ENCODE measurements at regions not wholly inside any gene's neighbourhood (a gene's known extent, or its start where the extent isn't known, plus 50 kb on each side); places are given as distances from the start of the nearest gene placed in this dataset.

DNA sequence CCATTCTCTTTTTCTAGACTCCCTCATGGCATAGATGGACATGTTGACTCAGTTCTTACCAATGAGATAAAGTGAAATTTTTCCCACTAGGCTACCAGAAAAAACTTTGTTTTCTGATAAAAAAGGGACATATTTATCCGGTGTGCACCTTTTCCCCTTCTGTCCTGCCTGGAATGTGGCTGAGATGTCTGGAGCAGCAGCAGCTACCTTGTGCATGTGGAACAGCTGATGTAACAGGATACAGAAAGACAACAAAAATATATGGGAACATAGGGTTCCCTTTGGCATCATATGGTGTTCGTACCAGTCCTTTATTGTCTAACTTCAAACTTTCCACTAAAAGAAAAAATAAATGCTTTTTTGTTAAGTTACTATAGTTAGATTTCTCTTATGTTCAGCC lies 460.2 kb upstream of the HS6ST1 start:
- Mint-ChIP-seq H3K27ac (no peak overlapping the region), H3K9me3 (peaks cover 8% of the 10 kb centered on the region), H3K36me3 (no peaks in the 10 kb centered on the region), H3K4me1 (no peaks in the 10 kb centered on the region), H3K4me3 (no peak overlapping the region), H3K27me3 (ENCODE audit: low read depth) (no peaks in the 10 kb centered on the region)
- TF ChIP-seq GTF2I (CRISPR knock-in tag; conservative IDR thresholded peaks at IDR 0.05) (0 out of 2 replicates have a peak, but pooled peaks have one; percentile 28), PRRX2 (CRISPR knock-in tag; IDR thresholded peaks at IDR 0.05) (no peak)
- POLR2A ChIA-PET, result interaction anchor here (0.5 kb wide), 1 partner anchor 1026 kb away, joined by 3 read pairs; no protein-coding TSS in a partner anchor
- CTCF ChIA-PET, result no interaction called here
- ATAC-seq (no peak), DNase-seq (ENCODE audit: low spot score) (no peak)

DNA sequence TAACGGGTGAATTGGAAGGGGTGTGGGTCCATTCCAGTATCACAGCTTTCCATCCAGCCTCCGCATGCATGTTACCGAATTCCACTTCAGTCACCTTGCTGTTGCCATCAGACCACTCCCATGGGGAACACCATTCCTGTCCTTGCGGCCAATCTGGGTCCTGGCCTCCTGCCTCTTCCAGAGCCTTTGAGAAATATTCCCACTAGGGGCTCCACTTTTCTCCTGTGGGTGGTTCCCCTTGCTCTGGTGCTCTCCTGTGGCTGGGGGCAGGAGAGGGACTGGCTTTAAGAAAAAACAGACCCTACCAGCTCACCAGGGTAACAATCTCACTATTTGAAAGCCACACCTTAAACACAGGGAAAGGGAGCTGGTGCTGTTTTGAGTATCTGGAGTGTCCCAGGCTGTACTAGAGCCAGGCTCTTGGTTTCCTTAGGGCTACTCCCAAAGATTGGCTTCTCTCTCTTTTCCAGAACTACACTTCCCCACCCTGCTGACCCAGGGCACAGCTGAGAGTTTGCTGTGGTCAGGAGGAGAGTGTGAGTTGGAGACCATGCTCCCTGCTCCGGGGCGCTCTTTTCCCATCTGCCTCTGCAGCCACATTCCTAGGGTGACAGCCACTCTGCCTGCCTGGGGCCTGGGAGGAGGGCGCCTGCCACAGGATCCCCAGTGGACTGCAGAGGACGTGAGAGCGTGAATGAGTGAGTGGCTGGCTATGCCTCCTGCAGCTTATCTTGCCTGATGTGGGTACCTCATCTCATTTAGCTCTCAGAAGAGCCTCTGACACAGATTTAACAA lies 460.8 kb upstream of the HS6ST1 start:
- CTCF ChIA-PET, result interaction anchor here (0.5 kb wide), 1 partner anchor 91 kb away, joined by 3 read pairs; no protein-coding TSS in a partner anchor
- POLR2A ChIA-PET, result no interaction called here
- no peak for DNase-seq (ENCODE audit: low spot score)

DNA sequence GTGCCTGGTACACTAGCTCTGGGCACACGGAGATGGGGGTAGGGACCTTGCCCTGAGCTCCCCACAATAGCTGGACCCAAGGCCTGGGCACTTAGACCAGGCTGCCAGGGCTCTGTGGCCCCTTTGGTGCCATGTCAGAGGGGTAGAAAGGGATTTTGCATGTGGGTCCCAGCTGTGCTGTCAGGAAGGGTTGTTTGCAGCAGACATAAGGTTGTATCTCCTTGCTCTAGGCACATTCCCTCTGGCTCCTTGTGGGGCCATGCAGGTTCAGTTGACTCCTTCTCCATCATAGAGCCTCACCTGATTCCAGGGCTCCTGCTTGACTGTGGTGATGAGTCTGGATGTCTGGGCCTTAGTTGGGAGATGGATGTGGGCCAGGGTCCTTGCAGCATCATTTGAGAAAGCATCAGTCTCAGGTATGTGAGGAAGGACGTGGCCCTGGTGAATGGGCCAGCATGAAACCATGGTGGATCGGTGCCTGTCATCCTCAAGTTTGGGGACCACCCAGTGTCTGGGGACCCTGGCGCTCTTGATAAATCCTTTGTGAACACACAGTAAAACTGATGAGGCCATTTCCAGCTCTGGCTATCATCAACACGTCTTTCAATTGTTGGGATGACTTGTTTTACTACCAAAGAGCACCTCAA lies 461.9 kb upstream of the HS6ST1 start:
- H3K4me3 Mint-ChIP-seq, result no peak overlapping the region
- TF ChIP-seq, protein P1, sequence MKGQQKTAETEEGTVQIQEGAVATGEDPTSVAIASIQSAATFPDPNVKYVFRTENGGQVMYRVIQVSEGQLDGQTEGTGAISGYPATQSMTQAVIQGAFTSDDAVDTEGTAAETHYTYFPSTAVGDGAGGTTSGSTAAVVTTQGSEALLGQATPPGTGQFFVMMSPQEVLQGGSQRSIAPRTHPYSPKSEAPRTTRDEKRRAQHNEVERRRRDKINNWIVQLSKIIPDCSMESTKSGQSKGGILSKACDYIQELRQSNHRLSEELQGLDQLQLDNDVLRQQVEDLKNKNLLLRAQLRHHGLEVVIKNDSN (CRISPR knock-in tag; IDR thresholded peaks at IDR 0.05), result no peak
- TF ChIP-seq SOX15 (CRISPR knock-in tag; IDR thresholded peaks at IDR 0.05) (no peak), MYBL2 (CRISPR knock-in tag; IDR thresholded peaks at IDR 0.05) (no peak), GRHL2 (CRISPR knock-in tag; IDR thresholded peaks at IDR 0.05; ENCODE audit: insufficient replicate concordance, severe bottlenecking) (no peak), TEAD4 (CRISPR knock-in tag; IDR thresholded peaks at IDR 0.05) (no peak), RORB (CRISPR knock-in tag; IDR thresholded peaks at IDR 0.05) (no peak)
- no peak overlapping the region for H3K27ac Mint-ChIP-seq
- H3K36me3 Mint-ChIP-seq, result no peaks in the 10 kb centered on the region
- DNase-seq (ENCODE audit: low spot score), result no peak
- H3K9me3 Mint-ChIP-seq, result peaks cover 8% of the 10 kb centered on the region
- ATAC-seq, result no peak
- CTCF ChIA-PET, result no interaction called here
- no peaks in the 10 kb centered on the region for H3K27me3 Mint-ChIP-seq (ENCODE audit: low read depth)
- POLR2A ChIA-PET, result no interaction called here
- no peaks in the 10 kb centered on the region; the same call in 1 of the 2 replicates for H3K4me1 Mint-ChIP-seq

More for the DNA sequence above, 460.8 kb upstream of the HS6ST1 start:
- no peak overlapping the region for H3K27ac Mint-ChIP-seq
- no peak for ATAC-seq
- H3K27me3 Mint-ChIP-seq (ENCODE audit: low read depth), result no peaks in the 10 kb centered on the region
- no peak overlapping the region for H3K4me3 Mint-ChIP-seq
- TF ChIP-seq NR1H2 (CRISPR knock-in tag; IDR thresholded peaks at IDR 0.05) (no peak), NR3C1 (CRISPR knock-in tag; conservative IDR thresholded peaks at IDR 0.05; ENCODE audit: low read depth) (no peak), KAT7 (CRISPR knock-in tag; IDR thresholded peaks at IDR 0.05; ENCODE audit: borderline replicate concordance) (no peak), TP53 (CRISPR knock-in tag; IDR thresholded peaks at IDR 0.05) (no peak), ZNF219 (CRISPR knock-in tag; IDR thresholded peaks at IDR 0.05; ENCODE audit: borderline replicate concordance) (no peak), RORB (CRISPR knock-in tag; IDR thresholded peaks at IDR 0.05) (no peak), NR2C2 (CRISPR knock-in tag; IDR thresholded peaks at IDR 0.05) (no peak), TEAD4 (CRISPR knock-in tag; IDR thresholded peaks at IDR 0.05) (no peak), NFE2L1 (CRISPR knock-in tag; IDR thresholded peaks at IDR 0.05) (no peak)
- TF ChIP-seq, protein P2, sequence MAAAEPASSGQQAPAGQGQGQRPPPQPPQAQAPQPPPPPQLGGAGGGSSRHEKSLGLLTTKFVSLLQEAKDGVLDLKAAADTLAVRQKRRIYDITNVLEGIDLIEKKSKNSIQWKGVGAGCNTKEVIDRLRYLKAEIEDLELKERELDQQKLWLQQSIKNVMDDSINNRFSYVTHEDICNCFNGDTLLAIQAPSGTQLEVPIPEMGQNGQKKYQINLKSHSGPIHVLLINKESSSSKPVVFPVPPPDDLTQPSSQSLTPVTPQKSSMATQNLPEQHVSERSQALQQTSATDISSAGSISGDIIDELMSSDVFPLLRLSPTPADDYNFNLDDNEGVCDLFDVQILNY (CRISPR knock-in tag; IDR thresholded peaks at IDR 0.05), result no peak
- TF ChIP-seq, protein P3, sequence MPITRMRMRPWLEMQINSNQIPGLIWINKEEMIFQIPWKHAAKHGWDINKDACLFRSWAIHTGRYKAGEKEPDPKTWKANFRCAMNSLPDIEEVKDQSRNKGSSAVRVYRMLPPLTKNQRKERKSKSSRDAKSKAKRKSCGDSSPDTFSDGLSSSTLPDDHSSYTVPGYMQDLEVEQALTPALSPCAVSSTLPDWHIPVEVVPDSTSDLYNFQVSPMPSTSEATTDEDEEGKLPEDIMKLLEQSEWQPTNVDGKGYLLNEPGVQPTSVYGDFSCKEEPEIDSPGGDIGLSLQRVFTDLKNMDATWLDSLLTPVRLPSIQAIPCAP (CRISPR knock-in tag; IDR thresholded peaks at IDR 0.05), result no peak
- H3K36me3 Mint-ChIP-seq, result no peaks in the 10 kb centered on the region
- H3K9me3 Mint-ChIP-seq, result peaks cover 8% of the 10 kb centered on the region
- H3K4me1 Mint-ChIP-seq, result no peaks in the 10 kb centered on the region

DNA sequence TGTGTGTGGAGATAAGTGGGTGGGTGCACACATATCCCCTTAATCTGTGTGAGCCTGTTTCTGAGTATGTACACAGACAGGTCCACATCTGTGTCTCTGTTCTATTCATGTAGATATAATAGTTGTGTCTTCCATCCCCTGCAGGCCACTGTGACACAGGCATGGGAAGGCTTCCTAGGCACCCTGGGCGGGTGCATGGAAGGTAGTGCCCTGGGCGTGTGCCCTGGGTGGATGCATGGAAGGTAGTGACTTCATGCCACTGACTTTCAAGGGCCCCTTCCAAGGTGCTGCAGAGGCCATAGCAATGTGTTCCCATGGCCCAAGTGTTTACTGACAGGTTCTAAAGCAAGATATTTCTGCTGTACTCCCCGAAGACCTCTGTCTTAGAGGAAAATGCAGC lies 462.5 kb upstream of the HS6ST1 start:
- no peak overlapping the region for H3K4me3 Mint-ChIP-seq
- ATAC-seq (no peak), DNase-seq (ENCODE audit: low spot score) (no peak)
- H3K9me3 Mint-ChIP-seq, result peaks cover 8% of the 10 kb centered on the region
- POLR2A ChIA-PET, result no interaction called here
- no peaks in the 10 kb centered on the region for H3K36me3 Mint-ChIP-seq
- CTCF ChIA-PET, result no interaction called here
- no peaks in the 10 kb centered on the region for H3K27me3 Mint-ChIP-seq (ENCODE audit: low read depth)
- H3K27ac Mint-ChIP-seq, result no peak overlapping the region
- peaks cover under 1% of the 10 kb centered on the region for H3K4me1 Mint-ChIP-seq
- no peak for TF ChIP-seq ZNF263 (CRISPR knock-in tag; IDR thresholded peaks at IDR 0.05; ENCODE audit: low read depth)
- TF ChIP-seq NR3C1 (CRISPR knock-in tag; conservative IDR thresholded peaks at IDR 0.05; ENCODE audit: low read depth), result no peak
- no peak for TF ChIP-seq ZNF671 (CRISPR knock-in tag; IDR thresholded peaks at IDR 0.05)
- TF ChIP-seq MYBL2 (CRISPR knock-in tag; IDR thresholded peaks at IDR 0.05), result no peak
- TF ChIP-seq, protein P4, sequence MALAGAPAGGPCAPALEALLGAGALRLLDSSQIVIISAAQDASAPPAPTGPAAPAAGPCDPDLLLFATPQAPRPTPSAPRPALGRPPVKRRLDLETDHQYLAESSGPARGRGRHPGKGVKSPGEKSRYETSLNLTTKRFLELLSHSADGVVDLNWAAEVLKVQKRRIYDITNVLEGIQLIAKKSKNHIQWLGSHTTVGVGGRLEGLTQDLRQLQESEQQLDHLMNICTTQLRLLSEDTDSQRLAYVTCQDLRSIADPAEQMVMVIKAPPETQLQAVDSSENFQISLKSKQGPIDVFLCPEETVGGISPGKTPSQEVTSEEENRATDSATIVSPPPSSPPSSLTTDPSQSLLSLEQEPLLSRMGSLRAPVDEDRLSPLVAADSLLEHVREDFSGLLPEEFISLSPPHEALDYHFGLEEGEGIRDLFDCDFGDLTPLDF (CRISPR knock-in tag; IDR thresholded peaks at IDR 0.05), result no peak
- no peak for TF ChIP-seq NR2C2 (CRISPR knock-in tag; IDR thresholded peaks at IDR 0.05)
- no peak for TF ChIP-seq IRF2 (CRISPR knock-in tag; IDR thresholded peaks at IDR 0.05; ENCODE audit: borderline replicate concordance, low read depth)
- TF ChIP-seq SP1 (CRISPR knock-in tag; conservative IDR thresholded peaks at IDR 0.05), result no peak
- TF ChIP-seq, protein P5, sequence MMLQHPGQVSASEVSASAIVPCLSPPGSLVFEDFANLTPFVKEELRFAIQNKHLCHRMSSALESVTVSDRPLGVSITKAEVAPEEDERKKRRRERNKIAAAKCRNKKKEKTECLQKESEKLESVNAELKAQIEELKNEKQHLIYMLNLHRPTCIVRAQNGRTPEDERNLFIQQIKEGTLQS (CRISPR knock-in tag; conservative IDR thresholded peaks at IDR 0.05), result no peak
- no peak for TF ChIP-seq FOXK1 (CRISPR knock-in tag; IDR thresholded peaks at IDR 0.05)
- TF ChIP-seq, protein P6, sequence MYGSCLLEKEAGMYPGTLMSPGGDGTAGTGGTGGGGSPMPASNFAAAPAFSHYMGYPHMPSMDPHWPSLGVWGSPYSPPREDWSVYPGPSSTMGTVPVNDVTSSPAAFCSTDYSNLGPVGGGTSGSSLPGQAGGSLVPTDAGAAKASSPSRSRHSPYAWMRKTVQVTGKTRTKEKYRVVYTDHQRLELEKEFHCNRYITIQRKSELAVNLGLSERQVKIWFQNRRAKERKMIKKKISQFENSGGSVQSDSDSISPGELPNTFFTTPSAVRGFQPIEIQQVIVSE (CRISPR knock-in tag; IDR thresholded peaks at IDR 0.05; ENCODE audit: borderline replicate concordance), result no peak
